ENCODE measurements at regions not wholly inside any gene's neighbourhood (a gene's known extent, or its start where the extent isn't known, plus 50 kb on each side); places are given as distances from the start of the nearest gene placed in this dataset.

- H3K36me3 ChIP-seq = no peaks in the 10 kb centered on the region
- TF ChIP-seq CTCF (IDR thresholded peaks at IDR 0.05) = no peak
- TF ChIP-seq POLR2A (IDR thresholded peaks at IDR 0.05) = no peak
- TF ChIP-seq POLR2AphosphoS5 (IDR thresholded peaks at IDR 0.05) = no peak
- TF ChIP-seq EP300 (IDR thresholded peaks at IDR 0.05; ENCODE audit: low read depth) = no peak
- H3K27me3 ChIP-seq = no peaks in the 10 kb centered on the region
- no peaks in the 10 kb centered on the region for H3K9me3 ChIP-seq
- DNase-seq = no peak
- 89 to 90% methylated on average over 2 of the region's 2 CpGs for WGBS, 2 donors (ENCODE audit: low coverage in 1 of 2)
- H3K4me3 ChIP-seq = no peak overlapping the region
- intact Hi-C loops (cut with DNase I; ENCODE audit: low total_unique reads) = no loop called here
- H3K4me1 ChIP-seq = peaks cover 0 to 2% (median 0%) of the 10 kb centered on the region in 4 donors
- no peak overlapping the region for H3K27ac ChIP-seq
- in situ Hi-C loops (cut with MboI; ENCODE audit: low pct_ligation_motif_present in 1 of 4, low pct_unique_long_range_greater_than_20kb in 1 of 4, low sequenced_read_pairs in 3 of 4) = no loop called here
Observed at GRCh38 chr2:204240961-204241360, 304.3 kb upstream of the PARD3B start.

- TF ChIP-seq EP300 (IDR thresholded peaks at IDR 0.05; ENCODE audit: low read depth) (no peak), CTCF (IDR thresholded peaks at IDR 0.05) (no peak), POLR2AphosphoS5 (IDR thresholded peaks at IDR 0.05) (no peak), POLR2A (IDR thresholded peaks at IDR 0.05) (no peak)
- DNase-seq = no peak
- H3K27me3 ChIP-seq = no peaks in the 10 kb centered on the region
- H3K27ac ChIP-seq = no peak overlapping the region
- peaks cover 0 to 4% (median 0%) of the 10 kb centered on the region in 4 donors for H3K4me1 ChIP-seq
- H3K4me3 ChIP-seq = no peak overlapping the region
- H3K36me3 ChIP-seq = no peaks in the 10 kb centered on the region
- H3K9me3 ChIP-seq = no peaks in the 10 kb centered on the region
- intact Hi-C loops (cut with DNase I; ENCODE audit: low total_unique reads) = no loop called here
- in situ Hi-C loops (cut with MboI; ENCODE audit: low pct_ligation_motif_present in 1 of 4, low pct_unique_long_range_greater_than_20kb in 1 of 4, low sequenced_read_pairs in 3 of 4) = no loop called here
- 86 to 92% methylated on average over 3 of the region's 3 CpGs for WGBS, 2 donors (ENCODE audit: low coverage in 1 of 2)
Observed at GRCh38 chr2:204249437-204249836, 295.8 kb upstream of the PARD3B start.

GRCh38 chr2:204250692-204251091 lies 294.6 kb upstream of the PARD3B start:
- H3K27ac ChIP-seq = no peak overlapping the region
- no peaks in the 10 kb centered on the region for H3K9me3 ChIP-seq
- no peak overlapping the region for H3K4me3 ChIP-seq
- no peak for DNase-seq
- H3K36me3 ChIP-seq = no peaks in the 10 kb centered on the region
- peaks cover 0 to 4% (median 0%) of the 10 kb centered on the region in 4 donors for H3K4me1 ChIP-seq
- TF ChIP-seq CTCF (IDR thresholded peaks at IDR 0.05) (no peak), EP300 (IDR thresholded peaks at IDR 0.05; ENCODE audit: low read depth) (no peak), POLR2AphosphoS5 (IDR thresholded peaks at IDR 0.05) (no peak), POLR2A (IDR thresholded peaks at IDR 0.05) (no peak)
- intact Hi-C loops (cut with DNase I; ENCODE audit: low total_unique reads) (loop anchor here (10.0 kb wide), 1 partner anchor 1424 kb away; no protein-coding TSS in a partner anchor), in situ Hi-C loops (cut with MboI; ENCODE audit: low pct_ligation_motif_present in 1 of 4, low pct_unique_long_range_greater_than_20kb in 1 of 4, low sequenced_read_pairs in 3 of 4) (no loop called here)
- 29 to 63% methylated on average over 2 of the region's 2 CpGs for WGBS, 2 donors (ENCODE audit: low coverage in 1 of 2)
- H3K27me3 ChIP-seq = no peaks in the 10 kb centered on the region

GRCh38 chr2:204251158-204251997 lies 293.9 kb upstream of the PARD3B start:
- in situ Hi-C loops (cut with MboI; ENCODE audit: low pct_ligation_motif_present in 1 of 4, low pct_unique_long_range_greater_than_20kb in 1 of 4, low sequenced_read_pairs in 3 of 4) (no loop called here), intact Hi-C loops (cut with DNase I; ENCODE audit: low total_unique reads) (loop anchor here (10.0 kb wide), 1 partner anchor 1423 kb away; no protein-coding TSS in a partner anchor)
- DNase-seq = no peak
- 50 to 89% methylated on average over 1 to 11 of the region's 11 CpGs for WGBS, 2 donors (ENCODE audit: low coverage in 1 of 2)
- H3K36me3 ChIP-seq = no peaks in the 10 kb centered on the region
- H3K9me3 ChIP-seq = no peaks in the 10 kb centered on the region
- no peak overlapping the region for H3K4me3 ChIP-seq
- no peak overlapping the region for H3K27ac ChIP-seq
- TF ChIP-seq CTCF (IDR thresholded peaks at IDR 0.05) (no peak), POLR2AphosphoS5 (IDR thresholded peaks at IDR 0.05) (no peak), EP300 (IDR thresholded peaks at IDR 0.05; ENCODE audit: low read depth) (no peak), POLR2A (IDR thresholded peaks at IDR 0.05) (no peak)
- no peaks in the 10 kb centered on the region for H3K27me3 ChIP-seq
- H3K4me1 ChIP-seq = no peaks in the 10 kb centered on the region
